Keratinocyte (primary cell): ENCODE measurements at regions not wholly inside any gene's neighbourhood (a gene's known extent, or its start where the extent isn't known, plus 50 kb on each side); places are given as distances from the start of the nearest gene placed in this dataset.

Experiments used
- DNase-seq: peaks from one replicate; pipeline ENCODE4 v3.0.0-alpha.2; 2011; ENCODE audit warnings: low read depth, missing footprints, low spot score
- FAIRE-seq: peaks from 2 replicates; lab custom pipeline; 2011; peaks lifted over from hg19 to GRCh38; lab: Jason Lieb, UNC
- H2AFZ ChIP-seq: 2 replicates; pipeline ENCODE4 v1.6.0; 2012; ENCODE audit warnings: low read length, control low read depth, inconsistent platforms; ENCODE audit not compliant: control insufficient read depth
- H3K27ac ChIP-seq: 2 replicates; pipeline ENCODE4 v1.5.1; 2011; ENCODE audit warnings: low read length; ENCODE audit not compliant: control insufficient read depth, insufficient read depth
- H3K27me3 ChIP-seq: 3 replicates; pipeline ENCODE4 v1.6.0; 2011; ENCODE audit warnings: low read length; ENCODE audit not compliant: control insufficient read depth, insufficient read depth; ENCODE audit errors: extremely low read depth
- H3K36me3 ChIP-seq, 2 experiments: 2 replicates in 1 of 2; 3 replicates in 1 of 2; pipeline ENCODE4 v1.5.1; 2011; ENCODE audit warnings: low read length in 2 of 2, mild to moderate bottlenecking in 1 of 2; ENCODE audit not compliant: control insufficient read depth in 2 of 2, insufficient read depth in 2 of 2; ENCODE audit errors: extremely low read depth in 1 of 2
- H3K4me1 ChIP-seq: 3 replicates; pipeline ENCODE4 v1.5.1; 2011; ENCODE audit warnings: low read length; ENCODE audit not compliant: control insufficient read depth, insufficient read depth; ENCODE audit errors: extremely low read depth
- H3K4me2 ChIP-seq: 3 replicates; pipeline ENCODE4 v1.6.0; 2011; ENCODE audit warnings: low read depth, low read length; ENCODE audit not compliant: control insufficient read depth, insufficient read depth; ENCODE audit errors: extremely low read depth
- H3K4me3 ChIP-seq, 3 experiments: fragments of 200-600 bp in 1 of 3; sonication (generic) in 1 of 3; 2 replicates in 2 of 3; 3 replicates in 1 of 3; pipeline ENCODE4 v1.5.1; 2011 to 2016; ENCODE audit warnings: low read length in 3 of 3, mild to moderate bottlenecking in 3 of 3, control low read depth in 2 of 3, inconsistent platforms in 1 of 3, low read depth in 1 of 3, mixed read lengths in 1 of 3, mixed run types in 1 of 3, moderate library complexity in 1 of 3; ENCODE audit not compliant: control insufficient read depth in 2 of 3, insufficient read depth in 2 of 3; ENCODE audit errors: extremely low read depth in 1 of 3
- H3K79me2 ChIP-seq: 2 replicates; pipeline ENCODE4 v1.6.0; 2012; ENCODE audit warnings: low read length; ENCODE audit not compliant: control insufficient read depth, insufficient read depth
- H3K9ac ChIP-seq: 3 replicates; pipeline ENCODE4 v1.6.0; 2011; ENCODE audit warnings: low read length; ENCODE audit not compliant: control insufficient read depth, insufficient read depth; ENCODE audit errors: extremely low read depth
- H3K9me1 ChIP-seq: 3 replicates; pipeline ENCODE4 v1.6.0; 2011; ENCODE audit warnings: low read length; ENCODE audit not compliant: control insufficient read depth, insufficient read depth; ENCODE audit errors: extremely low read depth
- H3K9me3 ChIP-seq: 2 replicates; pipeline ENCODE4 v1.5.1; 2012; ENCODE audit warnings: low read depth, low read length; ENCODE audit not compliant: control insufficient read depth
- H4K20me1 ChIP-seq: 3 replicates; pipeline ENCODE4 v1.6.0; 2011; ENCODE audit warnings: low read length; ENCODE audit not compliant: control insufficient read depth, insufficient read depth; ENCODE audit errors: extremely low read depth
- CTCF ChIP-seq, 3 experiments: IDR thresholded peaks in 1 of 3; conservative IDR thresholded peaks in 1 of 3; optimal IDR thresholded peaks in 1 of 3; 2 replicates in 2 of 3; 3 replicates in 1 of 3; pipeline versions ENCODE3 to v1.5.1; 2011; ENCODE audit warnings: low read length in 3 of 3, mild to moderate bottlenecking in 3 of 3, moderate library complexity in 2 of 3, control low read depth in 1 of 3, inconsistent platforms in 1 of 3; ENCODE audit not compliant: insufficient read depth in 2 of 3; ENCODE audit errors: extremely low read depth in 1 of 3
- EZH2 ChIP-seq: IDR thresholded peaks from one replicate; pipeline ENCODE4 v1.6.1; 2012; ENCODE audit warnings: inconsistent platforms, mild to moderate bottlenecking, low read length, moderate library complexity
- dilution Hi-C: fragments of 300-500 bp; cut with MboI; formaldehyde crosslinking; loops from one replicate; pipeline ENCODE4 v1.7.0; 2020; ENCODE audit warnings: low sequenced_read_pairs; ENCODE audit not compliant: extremely low pct_ligation_motif_present

- H3K9ac ChIP-seq, result no peak overlapping the region
These were observed 217.0 kb upstream of the PKN2 start for GRCh38 chr1:88466899-88467580.

DNA sequence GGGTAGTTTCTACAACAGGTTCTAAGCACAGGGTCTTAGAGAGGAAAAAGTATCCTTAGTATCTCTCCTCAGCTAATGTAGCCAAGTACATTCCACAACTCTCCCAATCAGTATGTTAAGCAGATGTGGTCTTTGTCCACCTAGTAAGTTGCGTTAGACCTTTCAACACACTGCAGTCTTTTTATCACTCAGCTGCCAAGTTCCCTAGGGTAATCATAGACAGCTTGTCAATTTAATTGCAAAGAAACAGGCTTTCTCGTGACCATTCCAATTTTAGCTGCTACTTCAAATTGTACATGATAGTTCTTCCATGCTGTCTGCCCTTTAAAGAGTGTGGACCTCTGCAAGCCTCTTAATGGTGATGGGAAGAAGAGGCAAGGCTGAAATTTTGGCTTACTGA lies 211.8 kb upstream of the PKN2 start:
- Histone ChIP-seq H3K4me2 (no peak overlapping the region), H2AFZ (no peak overlapping the region), H3K36me3 (no peaks in the 10 kb centered on the region), H3K79me2 (no peaks in the 10 kb centered on the region), H4K20me1 (no peaks in the 10 kb centered on the region), H3K9me3 (no peaks in the 10 kb centered on the region), H3K27me3 (no peaks in the 10 kb centered on the region), H3K9me1 (no peaks in the 10 kb centered on the region), H3K9ac (no peak overlapping the region), H3K4me3 (no peak overlapping the region), H3K4me1 (no peaks in the 10 kb centered on the region), H3K27ac (no peak overlapping the region)
- no peak for TF ChIP-seq EZH2
- dilution Hi-C loops, result no loop called here
- no peak for DNase-seq
- FAIRE-seq, result no peak

More at GRCh38 chr1:88466899-88467580, 217.0 kb upstream of the PKN2 start:
- no peaks in the 10 kb centered on the region for H3K9me1 ChIP-seq
- no peaks in the 10 kb centered on the region for H3K9me3 ChIP-seq
- H4K20me1 ChIP-seq, result no peaks in the 10 kb centered on the region
- peaks cover 16% of the 10 kb centered on the region for H3K27me3 ChIP-seq
- H2AFZ ChIP-seq, result no peak overlapping the region
- H3K27ac ChIP-seq, result no peak overlapping the region
- H3K4me2 ChIP-seq, result no peak overlapping the region
- no peak overlapping the region for H3K4me3 ChIP-seq
- FAIRE-seq (no peak), DNase-seq (no peak)
- no peaks in the 10 kb centered on the region for H3K36me3 ChIP-seq
- no peaks in the 10 kb centered on the region for H3K4me1 ChIP-seq
- no peaks in the 10 kb centered on the region for H3K79me2 ChIP-seq
- dilution Hi-C loops, result no loop called here
- TF ChIP-seq CTCF (optimal IDR thresholded peaks at IDR 0.05 in 1 of 3, IDR thresholded peaks at IDR 0.05 in 1 of 3, conservative IDR thresholded peaks at IDR 0.05 in 1 of 3; ENCODE audit: extremely low read depth in 1 of 3, insufficient read depth in 2 of 3, low read length in 3 of 3) (no peak), EZH2 (no peak)

- H2AFZ ChIP-seq, result no peak overlapping the region
- no peaks in the 10 kb centered on the region for H3K4me1 ChIP-seq
- H3K79me2 ChIP-seq, result no peaks in the 10 kb centered on the region
- no peak overlapping the region for H3K9ac ChIP-seq
- TF ChIP-seq EZH2 (no peak), CTCF (optimal IDR thresholded peaks at IDR 0.05 in 1 of 3, IDR thresholded peaks at IDR 0.05 in 1 of 3, conservative IDR thresholded peaks at IDR 0.05 in 1 of 3; ENCODE audit: extremely low read depth in 1 of 3, insufficient read depth in 2 of 3, low read length in 3 of 3) (no peak)
- no peaks in the 10 kb centered on the region for H3K9me3 ChIP-seq
- H3K4me2 ChIP-seq, result no peak overlapping the region
- FAIRE-seq, result no peak
- DNase-seq, result no peak
- no peaks in the 10 kb centered on the region for H3K36me3 ChIP-seq
- H3K27ac ChIP-seq, result no peak overlapping the region
- no peak overlapping the region for H3K4me3 ChIP-seq
- no peaks in the 10 kb centered on the region for H3K27me3 ChIP-seq
- H3K9me1 ChIP-seq, result no peaks in the 10 kb centered on the region
- dilution Hi-C loops, result no loop called here
- no peaks in the 10 kb centered on the region for H4K20me1 ChIP-seq
These were observed 211.4 kb upstream of the PKN2 start for GRCh38 chr1:88472714-88473113.
